Liver (tissue), 8 donors: ENCODE measurements at regions not wholly inside any gene's neighbourhood (a gene's known extent, or its start where the extent isn't known, plus 50 kb on each side); places are given as distances from the start of the nearest gene placed in this dataset.

Source experiments
- DNase-seq: peaks from one replicate; pipeline ENCODE4 v3.0.0-alpha.2; 2017; ENCODE audit warnings: low spot score
- H3K27ac ChIP-seq, 2 donors: one replicate each; pipeline ENCODE4 v1.7.0; 2013; ENCODE audit warnings: inconsistent platforms in 2 of 2, low read length in 2 of 2, control low read depth in 1 of 2, low read depth in 1 of 2, mild to moderate bottlenecking in 1 of 2
- H3K27me3 ChIP-seq, 4 donors: one replicate each; pipeline versions ENCODE4 v1.6.1 to v1.7.0; 2013; ENCODE audit warnings: low read length in 3 of 4, inconsistent platforms in 1 of 4, mild to moderate bottlenecking in 1 of 4, moderate library complexity in 1 of 4; ENCODE audit not compliant: control insufficient read depth in 4 of 4, insufficient read depth in 4 of 4
- H3K36me3 ChIP-seq, 4 donors: one replicate each; pipeline versions ENCODE4 v1.6.1 to v1.7.0; 2013; ENCODE audit warnings: low read length in 3 of 4, mild to moderate bottlenecking in 3 of 4, low read depth in 1 of 4, moderate library complexity in 1 of 4; ENCODE audit not compliant: control insufficient read depth in 4 of 4, insufficient read depth in 3 of 4
- H3K4me1 ChIP-seq, 4 donors: one replicate each; pipeline versions ENCODE4 v1.6.1 to v1.7.0; 2013; ENCODE audit warnings: low read length in 3 of 4, mild to moderate bottlenecking in 3 of 4, moderate library complexity in 1 of 4; ENCODE audit not compliant: control insufficient read depth in 4 of 4, insufficient read depth in 4 of 4
- H3K4me3 ChIP-seq, 3 donors: one replicate each; pipeline versions ENCODE4 v1.6.1 to v1.7.0; 2013; ENCODE audit warnings: low read length in 3 of 3, control low read depth in 1 of 3, low read depth in 1 of 3, mild to moderate bottlenecking in 1 of 3
- H3K9ac ChIP-seq, 2 donors: one replicate each; pipeline ENCODE4 v1.7.0; 2013; ENCODE audit warnings: low read length in 2 of 2, mild to moderate bottlenecking in 2 of 2, moderate library complexity in 2 of 2, control low read depth in 1 of 2, low read depth in 1 of 2
- H3K9me3 ChIP-seq, 4 donors: one replicate each; pipeline versions ENCODE4 v1.6.1 to v1.7.0; 2013; ENCODE audit warnings: low read length in 3 of 4; ENCODE audit not compliant: control insufficient read depth in 4 of 4
- ATF3 ChIP-seq: IDR thresholded peaks from 2 replicates; pipeline ENCODE4 v1.6.1; 2016; ENCODE audit warnings: antibody characterized with exemption
- CTCF ChIP-seq: fragments of 150-350 bp; IDR thresholded peaks from 2 replicates; pipeline ENCODE4 v1.5.1; 2017; ENCODE audit warnings: improper control_type of control experiment, low read depth, low read length; ENCODE audit not compliant: missing input control
- EGR1 ChIP-seq, 2 donors: IDR thresholded peaks; 2 replicates each; pipeline ENCODE4 v1.6.1; 2016 to 2018; ENCODE audit warnings: antibody characterized with exemption in 2 of 2, low read depth in 2 of 2
- FOXA1 ChIP-seq: IDR thresholded peaks from 2 replicates; pipeline ENCODE4 v1.6.1; 2016; ENCODE audit warnings: antibody characterized with exemption
- FOXA2 ChIP-seq: IDR thresholded peaks from 2 replicates; pipeline ENCODE4 v1.6.1; 2016; ENCODE audit warnings: antibody characterized with exemption
- GABPA ChIP-seq, 2 donors: IDR thresholded peaks in 1 of 2; conservative IDR thresholded peaks in 1 of 2; 2 replicates each; pipeline ENCODE4 v1.6.1; 2016; ENCODE audit warnings: antibody characterized with exemption in 2 of 2, mild to moderate bottlenecking in 1 of 2, moderate library complexity in 1 of 2
- HNF4A ChIP-seq, 2 donors: conservative IDR thresholded peaks; 2 replicates each; pipeline ENCODE4 v1.6.1; 2016; ENCODE audit warnings: antibody characterized with exemption in 2 of 2, mild to moderate bottlenecking in 2 of 2
- HNF4G ChIP-seq: IDR thresholded peaks from 2 replicates; pipeline ENCODE4 v1.6.1; 2016; ENCODE audit warnings: antibody characterized with exemption
- JUND ChIP-seq, 2 donors: IDR thresholded peaks; 2 replicates each; pipeline ENCODE4 v1.6.1; 2016; ENCODE audit warnings: antibody characterized with exemption in 2 of 2
- MAX ChIP-seq: IDR thresholded peaks from 2 replicates; pipeline ENCODE4 v1.6.1; 2016; ENCODE audit warnings: antibody characterized with exemption
- NR2F2 ChIP-seq: IDR thresholded peaks from 2 replicates; pipeline ENCODE4 v1.6.1; 2016; ENCODE audit warnings: antibody characterized with exemption
- RAD21 ChIP-seq, 2 donors: IDR thresholded peaks; 2 replicates each; pipeline ENCODE4 v1.6.1; 2016; ENCODE audit warnings: antibody characterized with exemption in 2 of 2, mild to moderate bottlenecking in 2 of 2
- REST ChIP-seq: IDR thresholded peaks from 2 replicates; pipeline ENCODE4 v1.6.1; 2016; ENCODE audit warnings: antibody characterized with exemption, mild to moderate bottlenecking
- RXRA ChIP-seq, 2 donors: IDR thresholded peaks; 2 replicates each; pipeline ENCODE4 v1.6.1; 2017 to 2018; ENCODE audit warnings: antibody characterized with exemption in 2 of 2, mild to moderate bottlenecking in 1 of 2
- SP1 ChIP-seq: IDR thresholded peaks from 2 replicates; pipeline ENCODE4 v1.6.1; 2018; ENCODE audit warnings: antibody characterized with exemption, mild to moderate bottlenecking
- TAF1 ChIP-seq: conservative IDR thresholded peaks from 2 replicates; pipeline ENCODE4 v1.6.1; 2016; ENCODE audit warnings: antibody characterized with exemption, mild to moderate bottlenecking
- YY1 ChIP-seq: IDR thresholded peaks from 2 replicates; pipeline ENCODE4 v1.6.1; 2016; ENCODE audit warnings: antibody characterized with exemption, mild to moderate bottlenecking
- ZBTB33 ChIP-seq: IDR thresholded peaks from 2 replicates; pipeline ENCODE4 v1.6.1; 2016; ENCODE audit warnings: antibody characterized with exemption
- WGBS: extraction: QIAGEN DNeasy Blood & Tissue Kit; methylation state at CpG from one replicate; pipeline ENCODE4 v1.1.7; 2013; 5-methylcytosine and 5-hydroxymethylcytosine counted together
- donor health status: healthy.
- donor health status: healthy.
- donor health status: healthy.
- donor health status: healthy.
- donor health status: healthy.

- Histone ChIP-seq H3K27me3 (no peaks in the 10 kb centered on the region), H3K9me3 (no peaks in the 10 kb centered on the region), H3K4me1 (no peaks in the 10 kb centered on the region), H3K27ac (no peak overlapping the region), H3K36me3 (no peaks in the 10 kb centered on the region), H3K9ac (no peak overlapping the region), H3K4me3 (no peak overlapping the region)
- DNase-seq: no peak
- no peak for TF ChIP-seq REST
- no peak for TF ChIP-seq RXRA (IDR thresholded peaks at IDR 0.05)
- no peak for TF ChIP-seq MAX
- TF ChIP-seq SP1: no peak
- TF ChIP-seq TAF1: no peak
- no peak for TF ChIP-seq EGR1 (IDR thresholded peaks at IDR 0.05; ENCODE audit: low read depth in 2 of 2)
- TF ChIP-seq ATF3: no peak
- no peak for TF ChIP-seq FOXA2
- no peak for TF ChIP-seq YY1
- TF ChIP-seq FOXA1: no peak
- TF ChIP-seq CTCF: no peak
- no peak for TF ChIP-seq NR2F2
- no peak for TF ChIP-seq HNF4G
- no peak for TF ChIP-seq ZBTB33
- TF ChIP-seq HNF4A (conservative IDR thresholded peaks at IDR 0.05): no peak
- no peak for TF ChIP-seq JUND (IDR thresholded peaks at IDR 0.05)
- TF ChIP-seq RAD21 (IDR thresholded peaks at IDR 0.05): no peak
- TF ChIP-seq GABPA (IDR thresholded peaks at IDR 0.05 in 1 of 2, conservative IDR thresholded peaks at IDR 0.05 in 1 of 2): no peak
- WGBS: 93% methylated on average over 2 of the region's 2 CpGs
Measured at GRCh38 chr18:55990186-55990585, 402.2 kb upstream of the TCF4 start.
